HG03280 (cell line): ENCODE measurements at regions not wholly inside any gene's neighbourhood (a gene's known extent, or its start where the extent isn't known, plus 50 kb on each side); places are given as distances from the start of the nearest gene placed in this dataset.
"Not testable (repeated sequence)": the region's sequence is repeated elsewhere in the genome, so short reads cannot be mapped to it uniquely, and the experiment has no call there.

ENCODE experiments used
- ATAC-seq: cut with Tn5 transposase; IDR thresholded peaks from one replicate; pipeline ENCODE4 v1.9.1; 2021; ENCODE audit warnings: mild to moderate bottlenecking, moderate library complexity; ENCODE audit not compliant: unreplicated experiment

DNA sequence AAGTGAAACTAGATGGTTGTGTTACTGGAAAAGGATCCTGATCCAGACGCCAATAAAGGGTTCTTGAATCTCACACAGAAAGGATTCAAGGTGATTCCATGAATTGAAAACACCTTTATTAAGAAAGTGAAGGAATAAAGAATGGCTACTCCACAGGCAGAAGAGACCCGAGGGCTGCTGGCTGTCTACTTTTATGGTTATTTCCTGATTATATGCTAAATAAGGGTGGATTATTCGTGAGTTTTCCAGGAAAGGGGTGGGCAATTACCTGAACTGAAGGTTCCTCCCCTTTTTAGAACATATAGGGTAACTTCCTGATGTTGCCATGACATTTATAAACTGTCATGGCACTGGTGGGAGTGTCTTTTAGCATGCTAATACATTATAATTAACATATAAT, 50.9 kb upstream of the WARS2 start:
- no peak for ATAC-seq

DNA sequence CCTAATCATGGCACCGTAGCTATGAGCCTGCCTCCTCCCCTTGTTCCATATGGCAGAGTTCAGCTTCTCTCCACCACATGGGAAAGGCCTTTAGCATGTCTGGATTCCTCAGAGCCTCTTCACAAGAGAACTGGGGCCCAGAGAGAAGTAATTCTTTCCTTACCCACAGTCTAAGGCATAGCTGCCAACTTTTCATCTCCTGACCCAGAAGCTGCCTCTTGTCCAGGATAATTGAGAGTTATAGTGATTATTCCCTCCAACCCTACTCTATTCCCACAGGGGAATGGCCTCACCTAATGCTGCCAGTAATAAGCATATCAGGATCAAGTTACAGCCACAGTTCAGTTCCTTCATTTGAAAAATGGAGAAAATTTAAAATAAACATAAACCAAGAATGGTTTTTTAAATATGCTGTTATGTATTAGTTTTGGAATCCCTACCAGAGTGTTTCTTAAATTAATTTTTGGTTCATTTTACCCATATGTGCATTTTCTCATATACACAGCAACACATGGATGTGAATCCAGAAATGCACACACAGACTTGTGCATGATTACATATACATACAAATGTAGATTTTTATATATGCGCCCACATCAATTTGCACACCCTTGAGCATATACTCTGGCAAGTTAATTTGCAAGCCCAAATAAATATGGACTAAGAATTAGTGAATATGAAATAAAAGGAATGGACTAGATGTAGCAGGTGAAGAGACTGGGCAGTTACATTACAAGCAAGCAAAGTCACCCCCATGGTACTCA, 63.9 kb upstream of the WARS2 start:
- ATAC-seq, result no peak

DNA sequence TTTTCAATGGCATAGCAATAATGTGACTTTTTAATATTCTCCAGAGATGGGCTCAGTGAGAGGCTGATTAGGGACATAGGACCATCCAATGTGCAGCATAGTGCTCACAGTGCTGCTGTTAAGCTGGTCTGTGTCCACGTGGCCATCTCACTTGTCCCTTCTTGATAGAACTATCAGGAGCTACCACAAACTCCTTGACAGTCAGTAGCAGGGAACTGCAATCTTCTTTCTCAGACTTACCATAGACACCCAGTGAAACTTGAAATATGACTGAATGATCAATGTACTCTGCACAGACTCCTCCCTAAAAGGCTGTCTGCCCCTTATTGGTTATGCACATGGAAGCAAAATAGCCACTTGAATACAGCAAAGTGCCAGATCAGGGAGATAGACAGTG, 64.5 kb upstream of the WARS2 start:
- ATAC-seq, result no peak

DNA sequence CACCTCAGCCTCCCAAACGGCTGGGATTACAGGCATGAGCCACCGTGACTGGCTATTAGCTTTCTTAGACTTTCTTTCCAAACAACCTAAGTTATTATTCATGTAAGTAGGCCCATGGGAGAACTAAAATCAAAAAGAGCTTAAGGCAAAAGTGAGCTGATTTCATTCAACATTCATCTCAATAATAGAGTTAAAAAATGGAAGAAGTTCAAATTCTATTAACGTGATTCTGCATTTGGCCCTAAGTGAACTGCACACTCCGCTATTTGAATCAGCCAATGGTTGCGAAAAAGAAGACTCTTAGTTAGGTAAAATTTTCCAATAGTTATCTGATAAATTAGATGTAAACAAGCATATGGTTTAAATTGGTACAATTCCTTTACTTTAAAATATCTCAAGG, 68.6 kb upstream of the WARS2 start:
- ATAC-seq, result no peak

DNA sequence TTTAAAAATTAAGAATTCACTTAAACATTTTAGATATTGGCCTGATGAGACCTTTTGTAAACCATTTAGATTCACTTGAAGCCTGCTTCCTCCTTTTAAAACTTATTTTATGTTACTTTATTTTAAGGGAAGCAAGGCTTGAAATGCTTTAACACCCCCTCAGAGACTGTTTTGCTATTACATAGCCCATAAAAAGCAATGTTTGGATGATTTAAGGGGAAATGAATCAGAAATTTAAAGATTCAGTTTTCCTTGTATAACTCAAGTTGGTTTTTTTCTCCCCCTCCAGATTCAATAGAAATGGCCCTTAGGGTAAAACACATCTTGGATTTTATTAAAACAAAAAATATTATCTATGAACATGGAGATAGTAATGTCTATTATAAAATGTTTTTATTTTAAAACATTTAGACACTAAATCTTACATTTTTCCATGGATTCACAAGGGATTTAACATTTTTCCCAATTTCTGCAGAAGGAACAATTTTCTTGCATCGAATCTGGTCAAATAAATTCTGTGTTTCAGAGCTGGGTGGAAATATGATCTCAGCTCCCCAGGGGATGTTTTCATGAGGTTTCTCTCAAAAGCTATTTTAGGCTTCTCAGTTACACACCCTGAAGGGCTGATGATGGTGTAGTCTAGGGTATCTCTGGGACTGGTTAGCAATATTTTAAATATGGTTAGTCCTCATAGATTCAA, 69.3 kb upstream of the WARS2 start:
- ATAC-seq, result no peak

DNA sequence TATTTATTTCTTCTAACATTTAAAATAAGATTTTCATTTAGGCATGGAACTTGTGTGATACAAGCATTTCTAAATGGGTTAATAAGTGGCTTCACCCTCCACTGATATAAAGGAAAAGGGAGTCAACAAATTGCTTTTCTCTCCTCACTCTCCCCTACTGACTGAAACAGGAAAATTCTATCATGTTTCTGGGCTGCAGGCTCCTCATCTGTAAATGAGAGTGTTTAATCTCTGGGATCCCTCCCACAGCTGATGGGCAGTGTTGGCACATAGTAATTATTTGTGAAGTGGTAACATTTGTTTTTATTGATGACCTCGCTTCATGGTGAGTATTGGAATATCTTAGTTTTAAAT, 69.8 kb upstream of the WARS2 start:
- no peak for ATAC-seq

DNA sequence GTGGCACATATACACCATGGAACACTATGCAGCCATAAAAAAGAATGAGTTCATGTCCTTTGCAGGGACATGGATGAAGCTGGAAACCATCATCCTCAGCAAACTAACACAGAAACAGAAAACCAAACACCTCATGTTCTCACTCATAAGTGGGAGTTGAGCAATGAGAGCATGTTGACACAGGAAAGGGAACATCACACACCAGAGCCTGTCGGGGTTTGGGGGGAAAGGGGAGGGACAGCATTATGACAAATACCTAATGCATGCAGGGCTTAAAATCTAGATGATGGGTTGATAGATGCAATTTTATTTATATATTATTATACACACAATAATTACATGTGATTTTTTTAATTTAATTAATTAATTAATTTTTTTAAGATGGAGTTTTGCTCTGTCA, 72.8 kb upstream of the WARS2 start:
- not testable (repeated sequence) for ATAC-seq

DNA sequence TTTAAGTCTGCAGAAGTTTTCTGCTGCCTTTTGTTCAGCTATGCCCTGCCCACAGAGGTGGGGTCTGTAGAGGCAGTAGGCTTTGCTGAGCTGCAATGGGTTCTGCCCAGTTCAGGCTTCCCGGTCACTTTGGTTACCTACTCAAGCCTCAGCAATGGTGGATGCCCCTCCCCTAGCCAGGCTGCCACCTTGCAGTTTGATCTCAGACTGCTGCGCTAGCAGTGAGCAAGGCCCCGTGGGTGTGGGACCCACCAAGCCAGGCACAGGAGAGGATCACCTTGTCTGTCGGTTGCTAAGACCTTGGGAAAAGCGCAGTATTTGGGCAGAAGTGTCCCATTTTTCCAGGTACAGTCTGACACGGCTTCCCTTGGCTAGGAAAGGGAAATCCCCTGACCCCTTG, 74.5 kb upstream of the WARS2 start:
- ATAC-seq, result not testable (repeated sequence)

DNA sequence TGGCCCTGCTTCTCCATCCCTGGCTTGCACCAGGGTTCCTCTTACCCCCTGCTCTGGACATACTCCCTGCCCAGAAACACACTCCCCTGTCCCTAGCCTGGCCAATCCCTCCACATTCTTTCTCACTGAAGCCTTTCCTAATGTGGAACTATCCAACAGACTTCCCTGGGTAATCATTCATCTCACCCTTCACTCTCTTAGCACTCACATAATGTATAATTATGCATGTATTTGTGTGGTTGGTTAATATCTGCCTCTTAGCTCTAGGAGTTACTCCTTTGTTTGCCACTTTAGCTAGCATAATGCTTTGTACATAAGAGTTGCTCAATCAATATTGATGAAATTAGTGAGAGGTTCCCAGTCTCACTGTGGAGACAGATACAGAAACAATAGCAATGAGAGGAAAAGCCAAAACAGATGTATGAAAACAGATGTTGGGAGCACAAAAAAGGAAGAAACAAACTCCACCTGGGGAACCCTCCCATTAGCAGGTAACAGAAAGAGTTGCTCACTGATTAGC, 76.9 kb upstream of the WARS2 start:
- ATAC-seq, result no peak

DNA sequence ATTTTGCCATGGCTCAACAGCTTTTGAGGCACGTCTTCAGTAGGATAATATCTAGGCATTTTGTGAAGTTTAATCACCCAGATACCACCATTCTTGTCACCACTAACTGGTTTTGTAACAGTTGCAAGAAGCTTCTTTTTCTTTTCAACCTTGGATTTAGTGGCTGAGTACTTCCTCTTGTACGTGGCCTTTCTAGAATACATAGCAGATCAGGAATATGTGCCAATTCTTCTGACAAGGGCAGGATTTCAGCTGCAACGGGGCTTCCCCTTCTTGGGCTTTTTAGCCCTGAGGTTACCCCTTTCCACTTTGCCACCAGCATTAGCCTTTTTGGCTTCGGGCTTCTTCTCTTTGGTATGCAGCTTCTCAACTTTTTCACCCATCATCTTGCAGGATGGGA, 79.3 kb upstream of the WARS2 start:
- no peak for ATAC-seq

DNA sequence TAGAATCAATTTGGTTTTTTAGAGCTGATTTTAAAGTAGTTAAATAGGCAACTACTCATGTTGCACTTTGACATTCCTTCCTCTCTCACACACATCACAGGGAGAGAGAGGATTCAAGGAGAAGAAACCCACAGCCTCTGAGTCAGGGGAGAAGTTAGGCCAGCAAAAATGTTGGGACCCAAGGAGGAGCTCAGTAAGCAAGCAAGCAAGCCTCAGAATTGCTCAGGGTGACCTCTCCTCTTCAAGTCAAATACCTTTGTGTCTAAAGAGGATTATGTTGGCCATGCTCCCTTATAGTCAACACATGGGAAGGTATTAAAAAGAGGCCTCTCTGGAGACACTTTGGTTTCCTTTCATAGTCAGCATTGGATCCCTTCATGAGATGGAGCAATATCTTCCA, 80.5 kb upstream of the WARS2 start:
- ATAC-seq, result no peak

DNA sequence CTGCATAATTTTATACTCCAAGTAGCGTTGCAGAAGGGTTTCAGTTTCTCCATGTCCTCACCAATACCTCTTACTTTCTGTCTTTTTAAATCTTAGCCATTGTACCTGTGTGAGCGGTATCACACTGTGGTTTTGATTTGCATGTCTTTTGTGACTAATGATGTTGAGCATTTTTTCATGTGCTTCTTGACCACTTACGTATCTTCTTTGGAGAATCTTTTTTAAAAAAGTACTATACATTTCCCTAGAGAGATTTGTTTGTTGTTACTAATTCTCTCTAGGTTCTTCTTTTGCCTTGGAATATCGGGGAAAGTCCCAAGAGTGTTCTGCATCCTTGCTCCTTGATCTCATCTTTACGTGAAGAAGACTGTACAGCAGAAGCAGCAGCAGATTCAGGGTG, 81.8 kb upstream of the WARS2 start:
- ATAC-seq, result no peak

DNA sequence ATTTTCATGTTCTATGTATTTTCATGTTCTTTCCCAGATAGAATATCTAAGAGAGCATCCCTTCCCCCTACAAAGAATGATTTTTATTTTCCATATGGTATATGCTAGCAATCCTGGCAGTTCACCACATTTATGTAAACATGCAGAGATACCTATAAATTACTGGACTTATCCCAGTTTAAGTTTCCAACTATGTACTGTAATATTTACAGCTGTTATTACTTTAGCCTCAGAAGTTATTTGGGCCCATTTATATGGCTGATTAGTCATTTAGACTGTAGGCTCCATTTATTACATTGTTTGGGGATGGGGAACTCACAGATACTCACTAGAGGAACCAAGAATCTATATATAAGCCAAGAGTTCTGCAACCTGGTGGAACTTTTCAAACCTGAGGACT, 84.8 kb upstream of the WARS2 start:
- no peak for ATAC-seq

DNA sequence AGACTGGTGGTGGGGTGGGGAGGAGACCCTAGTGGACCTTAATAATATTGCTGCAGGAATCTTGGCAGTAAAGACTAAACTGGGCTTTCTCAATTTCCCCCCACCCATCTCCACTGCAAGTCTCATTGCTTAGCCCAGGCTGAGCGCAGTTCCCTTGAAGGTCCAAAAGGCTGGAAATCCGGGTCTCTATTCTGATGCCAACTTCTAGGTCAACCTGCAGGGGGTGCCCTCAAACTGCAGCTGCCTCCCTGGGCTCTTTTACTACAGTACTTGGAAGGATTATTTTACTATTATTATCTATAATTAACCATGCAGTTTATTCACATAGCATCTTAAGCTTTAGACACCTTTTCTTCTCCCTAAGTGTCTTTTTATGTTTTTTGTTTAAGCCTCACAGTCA, 85.4 kb upstream of the WARS2 start:
- ATAC-seq, result no peak

DNA sequence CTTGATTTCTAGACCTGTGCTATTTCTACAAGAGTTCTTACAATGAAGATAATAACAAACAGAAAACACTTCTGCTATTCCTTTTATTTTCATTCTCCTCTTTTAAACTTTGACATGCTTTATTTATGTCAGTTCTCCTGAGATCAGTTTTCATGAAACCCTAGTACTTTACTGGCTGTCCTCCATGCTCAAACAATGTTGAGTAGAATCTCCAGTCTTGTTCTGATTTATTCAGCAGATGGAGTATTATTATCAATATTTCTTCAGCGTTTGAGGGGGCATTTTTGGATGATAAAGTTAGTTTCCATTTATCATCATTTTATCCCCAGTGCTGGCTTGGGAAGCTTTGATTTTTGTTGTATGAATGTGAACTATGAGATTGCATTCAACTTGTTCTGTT, 85.9 kb upstream of the WARS2 start:
- no peak for ATAC-seq

DNA sequence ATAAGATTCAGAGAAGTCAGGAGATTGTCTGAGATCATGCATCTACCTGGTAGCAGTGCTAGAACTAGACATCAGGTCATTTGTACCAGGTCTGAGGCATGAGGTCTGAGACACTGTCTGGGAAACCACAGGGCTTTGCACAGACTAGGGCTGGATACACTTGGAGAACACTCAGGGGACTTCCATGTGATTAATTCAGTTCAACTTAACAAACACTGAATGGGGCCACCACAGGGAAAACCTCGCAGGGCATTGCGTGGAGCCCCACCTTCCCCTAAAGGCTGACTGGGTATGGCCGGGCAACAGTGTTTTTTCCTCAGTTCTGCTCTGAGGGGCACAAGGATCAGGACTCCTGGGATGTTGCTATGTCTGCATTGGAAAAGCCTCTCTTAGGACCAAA, 86.5 kb upstream of the WARS2 start:
- ATAC-seq, result no peak

DNA sequence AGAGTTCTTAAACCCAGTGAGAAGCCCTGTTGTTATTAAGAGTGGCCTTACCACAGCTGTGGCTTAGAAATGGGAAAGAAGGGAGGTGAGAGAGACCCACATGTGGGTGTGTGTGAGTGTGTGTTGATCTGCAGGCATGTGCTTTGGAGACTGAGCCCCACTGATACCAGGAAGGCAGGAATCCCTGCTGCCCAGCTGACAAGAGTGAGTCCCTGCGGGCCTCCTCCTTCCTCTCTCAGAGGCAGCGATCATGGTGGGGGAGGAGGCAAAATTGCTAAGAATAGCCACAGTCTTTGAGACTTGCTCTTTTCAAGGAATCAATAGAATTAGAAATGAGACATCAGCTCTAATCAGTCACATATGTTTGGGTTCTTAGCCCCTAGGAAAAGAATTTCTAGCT, 87.0 kb upstream of the WARS2 start:
- ATAC-seq, result no peak

DNA sequence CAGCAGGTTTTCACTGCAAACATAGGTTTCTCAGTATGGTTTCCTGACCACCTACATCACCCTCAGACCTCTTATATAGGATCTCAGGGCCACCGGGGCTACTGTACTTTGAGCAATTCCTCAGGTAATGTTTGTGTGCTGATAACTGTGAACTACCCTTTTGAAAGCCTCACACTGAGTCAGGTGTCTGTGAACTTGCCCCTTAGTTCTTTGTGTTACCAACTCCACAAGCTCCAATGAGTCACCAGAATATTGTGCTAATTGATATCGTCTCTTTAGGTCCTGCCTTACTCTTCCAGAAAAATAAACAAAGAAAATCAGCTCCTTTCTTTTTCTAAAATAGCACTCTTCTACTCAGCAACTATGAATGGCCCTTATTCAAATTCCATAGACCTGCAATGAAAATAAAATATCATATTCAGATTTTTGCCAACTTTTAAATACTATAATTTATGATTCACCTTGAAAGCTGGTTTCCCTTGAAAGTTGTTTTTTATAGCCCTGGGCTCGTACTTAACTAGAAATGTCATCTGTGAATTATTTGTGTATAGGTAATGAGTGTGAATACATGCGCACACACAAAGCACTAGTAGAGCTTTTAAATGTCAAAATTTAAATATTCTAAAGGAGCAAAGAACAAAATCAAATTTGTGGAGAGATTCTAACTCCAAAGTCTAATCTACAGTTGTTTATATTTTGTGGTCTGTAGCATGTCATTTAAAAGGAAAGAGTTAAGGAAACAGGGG, 88.1 kb upstream of the WARS2 start:
- no peak for ATAC-seq

DNA sequence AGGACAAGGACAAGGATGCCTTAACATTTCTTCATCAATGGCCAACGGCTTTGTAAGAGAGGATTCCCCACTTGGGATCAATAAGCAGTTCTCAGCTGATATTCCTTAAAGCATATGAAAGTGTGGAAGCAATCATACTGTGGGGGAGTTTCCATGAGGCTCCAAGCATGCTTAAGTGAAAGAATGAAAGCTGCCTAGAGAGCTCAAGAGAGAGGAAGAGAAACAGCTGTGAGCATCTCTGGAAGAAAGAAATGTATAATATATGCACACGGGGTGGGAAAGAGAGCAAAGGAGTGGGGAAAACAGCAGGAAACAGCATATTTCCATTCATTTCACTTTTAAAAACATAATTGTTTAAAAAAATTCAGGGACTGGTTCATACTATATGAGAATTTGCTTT, 94.7 kb upstream of the WARS2 start:
- no peak for ATAC-seq

DNA sequence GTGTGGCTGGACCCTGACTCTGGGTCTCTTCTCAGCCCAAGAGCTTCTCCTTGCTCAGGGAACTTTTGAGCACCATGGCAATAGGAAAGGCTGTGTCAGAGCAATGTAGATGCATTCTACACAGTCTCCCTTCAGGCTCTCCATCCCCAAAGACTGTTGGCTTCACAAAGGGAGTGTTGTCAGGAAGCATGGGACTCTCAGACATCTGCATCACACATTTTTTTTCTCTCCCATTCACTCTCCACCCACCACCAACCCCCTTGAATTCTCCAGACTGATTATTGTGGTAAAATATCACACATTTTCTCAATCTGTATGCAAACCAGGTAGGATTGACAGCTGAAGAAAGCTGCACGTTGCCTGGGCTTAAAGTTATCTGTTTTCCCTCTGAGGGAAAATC, 105.4 kb upstream of the WARS2 start:
- no peak for ATAC-seq

DNA sequence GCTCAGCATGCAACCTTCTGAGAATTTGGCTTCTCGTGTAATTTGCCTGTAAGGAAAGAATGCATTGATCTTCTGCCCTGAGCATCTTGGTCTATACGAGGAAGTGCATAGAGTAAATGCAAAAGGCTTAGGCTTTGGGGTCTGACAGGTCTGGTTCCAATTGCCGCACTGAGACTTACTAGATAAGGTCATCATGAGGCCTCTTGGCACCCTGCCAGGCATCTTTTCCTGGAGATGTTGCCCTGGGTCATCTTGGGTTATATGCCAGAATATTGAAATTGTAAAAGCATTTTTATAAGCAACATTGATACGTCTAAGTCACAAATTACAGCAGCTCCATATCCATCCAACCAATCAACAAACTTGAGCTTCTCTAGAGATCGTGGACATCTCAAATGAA, 108.8 kb upstream of the WARS2 start:
- no peak for ATAC-seq

DNA sequence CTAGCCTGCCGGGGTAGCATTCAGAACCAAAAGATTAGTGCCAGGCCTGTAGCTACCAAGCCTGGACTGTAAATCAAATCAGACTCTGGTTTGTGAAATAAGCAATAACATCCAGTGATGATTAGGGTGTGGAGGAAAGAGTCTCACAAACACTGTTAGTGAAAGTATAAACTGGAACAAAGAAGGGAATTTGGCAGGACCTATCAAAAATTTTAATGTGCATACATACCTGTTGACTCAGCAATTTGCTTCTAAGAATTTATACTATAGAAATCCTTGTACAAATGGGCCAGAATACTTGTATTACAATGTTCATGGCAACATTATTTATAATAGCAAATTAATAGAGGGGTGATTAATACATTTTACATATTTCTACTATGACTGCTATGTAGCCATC, 109.8 kb upstream of the WARS2 start:
- no peak for ATAC-seq
